Activated B cell treated with CpG ODN at 0.5 μM for 24 hours (primary cell): ENCODE measurements at regions not wholly inside any gene's neighbourhood (a gene's known extent, or its start where the extent isn't known, plus 50 kb on each side); places are given as distances from the start of the nearest gene placed in this dataset.
A peak's percentile ranks its signal among the peaks of the same experiment; 100 is the strongest.

Experiments used
- ATAC-seq: fragments of 200-7000 bp; cut with Tn5 transposase; one replicate; pipeline ENCODE4 v1.10.0; 2021; ENCODE audit warnings: low read depth, mild to moderate bottlenecking, moderate library complexity
- CTCF ChIA-PET: fragments of 350-600 bp; sonication (Branson Sonifier 250); formaldehyde crosslinking; loops from one replicate; lab custom pipeline; 2021; ENCODE audit warnings: antibody characterized with exemption; lab: Charles Lee
- POLR2A ChIA-PET: fragments of 350-600 bp; sonication (Branson Sonifier 250); formaldehyde crosslinking; loops from one replicate; lab custom pipeline; 2021; ENCODE audit warnings: antibody characterized with exemption; lab: Charles Lee
- DNase-seq: peaks from one replicate; pipeline ENCODE4 v3.0.0; 2022
- H3K27ac Mint-ChIP-seq: one replicate; pipeline ENCODE4 v1.8.0; 2020; ENCODE audit warnings: mixed read lengths
- H3K27me3 Mint-ChIP-seq: one replicate; pipeline ENCODE4 v1.8.0; 2021; ENCODE audit warnings: mixed read lengths
- H3K36me3 Mint-ChIP-seq: one replicate; pipeline ENCODE4 v1.8.0; 2021; ENCODE audit warnings: low read depth, mixed read lengths
- H3K4me1 Mint-ChIP-seq: one replicate; pipeline ENCODE4 v1.8.0; 2021; ENCODE audit warnings: mixed read lengths
- H3K4me3 Mint-ChIP-seq: one replicate; pipeline ENCODE4 v1.8.0; 2020; ENCODE audit warnings: mild to moderate bottlenecking, mixed read lengths
- H3K9me3 Mint-ChIP-seq: one replicate; pipeline ENCODE4 v1.8.0; 2020; ENCODE audit warnings: mixed read lengths
- CTCF ChIP-seq: fragments of 200-600 bp; IDR thresholded peaks from one replicate; pipeline ENCODE4 v1.8.0; 2022; ENCODE audit warnings: antibody characterized with exemption, mild to moderate bottlenecking
- intact Hi-C: fragments of 100-400 bp; cut with micrococcal nuclease; formaldehyde crosslinking; loops from one replicate; pipeline ENCODE4 v1.15.1; 2024

- Mint-ChIP-seq H3K4me3 (no peak overlapping the region), H3K27me3 (peaks cover 56% of the 10 kb centered on the region), H3K36me3 (no peaks in the 10 kb centered on the region), H3K4me1 (peaks cover 14% of the 10 kb centered on the region), H3K27ac (no peak overlapping the region), H3K9me3 (no peaks in the 10 kb centered on the region)
- intact Hi-C loops, result no loop called here
- ChIA-PET CTCF (no interaction called here), POLR2A (no interaction called here)
- ATAC-seq, result no peak
- TF ChIP-seq CTCF, result no peak
- no peak for DNase-seq
These were observed 108.1 kb upstream of the KCTD1 start for GRCh38 chr18:26656431-26656943.

GRCh38 chr18:26655525-26656430 lies 107.4 kb upstream of the KCTD1 start:
- Mint-ChIP-seq H3K27ac (no peak overlapping the region), H3K36me3 (no peaks in the 10 kb centered on the region), H3K9me3 (no peaks in the 10 kb centered on the region), H3K4me1 (peaks cover 14% of the 10 kb centered on the region), H3K4me3 (peak overlapping the region; percentile 21), H3K27me3 (peaks cover 58% of the 10 kb centered on the region)
- intact Hi-C loops, result no loop called here
- ChIA-PET POLR2A (no interaction called here), CTCF (no interaction called here)
- TF ChIP-seq CTCF, result no peak
- no peak for DNase-seq
- no peak for ATAC-seq

GRCh38 chr18:26654616-26655524 lies 106.5 kb upstream of the KCTD1 start:
- peaks cover 61% of the 10 kb centered on the region for H3K27me3 Mint-ChIP-seq
- CTCF ChIA-PET, result no interaction called here
- no peak for TF ChIP-seq CTCF
- no peak overlapping the region for H3K27ac Mint-ChIP-seq
- POLR2A ChIA-PET, result no interaction called here
- intact Hi-C loops, result no loop called here
- DNase-seq, result no peak
- no peak overlapping the region for H3K4me3 Mint-ChIP-seq
- H3K4me1 Mint-ChIP-seq, result peaks cover 14% of the 10 kb centered on the region
- H3K9me3 Mint-ChIP-seq, result no peaks in the 10 kb centered on the region
- no peaks in the 10 kb centered on the region for H3K36me3 Mint-ChIP-seq
- ATAC-seq, result no peak

- TF ChIP-seq CTCF, result no peak
- Mint-ChIP-seq H3K36me3 (no peaks in the 10 kb centered on the region), H3K9me3 (no peaks in the 10 kb centered on the region), H3K4me1 (peaks cover 14% of the 10 kb centered on the region), H3K27ac (no peak overlapping the region), H3K27me3 (peaks cover 56% of the 10 kb centered on the region), H3K4me3 (no peak overlapping the region)
- DNase-seq (no peak), ATAC-seq (no peak)
- ChIA-PET CTCF (no interaction called here), POLR2A (no interaction called here)
- intact Hi-C loops, result no loop called here
These were observed 105.7 kb upstream of the KCTD1 start for GRCh38 chr18:26653943-26654615.
